Upper lobe of left lung (tissue), 4 donors: ENCODE measurements at regions not wholly inside any gene's neighbourhood (a gene's known extent, or its start where the extent isn't known, plus 50 kb on each side); places are given as distances from the start of the nearest gene placed in this dataset.

Experiments
- POLR2A ChIP-seq, 4 donors: fragments of 450-650 bp; IDR thresholded peaks; one replicate each; pipeline ENCODE4 v1.5.1; 2016 to 2017; ENCODE audit warnings: antibody characterized with exemption in 4 of 4, mild to moderate bottlenecking in 2 of 4
- TF ChIP-seq, protein P1 (sequence below), 6 experiments: fragments of 450-650 bp in 4 of 6; fragments of 200-600 bp in 2 of 6; sonication (generic) in 2 of 6; IDR thresholded peaks; one replicate each; pipeline ENCODE4 v1.5.1; 2016 to 2019; ENCODE audit warnings: antibody characterized with exemption in 6 of 6

GRCh38 chr3:124364317-124365020 lies 365.8 kb upstream of the UMPS start:
- no peak for TF ChIP-seq POLR2A (IDR thresholded peaks at IDR 0.05)
- TF ChIP-seq, protein P1, sequence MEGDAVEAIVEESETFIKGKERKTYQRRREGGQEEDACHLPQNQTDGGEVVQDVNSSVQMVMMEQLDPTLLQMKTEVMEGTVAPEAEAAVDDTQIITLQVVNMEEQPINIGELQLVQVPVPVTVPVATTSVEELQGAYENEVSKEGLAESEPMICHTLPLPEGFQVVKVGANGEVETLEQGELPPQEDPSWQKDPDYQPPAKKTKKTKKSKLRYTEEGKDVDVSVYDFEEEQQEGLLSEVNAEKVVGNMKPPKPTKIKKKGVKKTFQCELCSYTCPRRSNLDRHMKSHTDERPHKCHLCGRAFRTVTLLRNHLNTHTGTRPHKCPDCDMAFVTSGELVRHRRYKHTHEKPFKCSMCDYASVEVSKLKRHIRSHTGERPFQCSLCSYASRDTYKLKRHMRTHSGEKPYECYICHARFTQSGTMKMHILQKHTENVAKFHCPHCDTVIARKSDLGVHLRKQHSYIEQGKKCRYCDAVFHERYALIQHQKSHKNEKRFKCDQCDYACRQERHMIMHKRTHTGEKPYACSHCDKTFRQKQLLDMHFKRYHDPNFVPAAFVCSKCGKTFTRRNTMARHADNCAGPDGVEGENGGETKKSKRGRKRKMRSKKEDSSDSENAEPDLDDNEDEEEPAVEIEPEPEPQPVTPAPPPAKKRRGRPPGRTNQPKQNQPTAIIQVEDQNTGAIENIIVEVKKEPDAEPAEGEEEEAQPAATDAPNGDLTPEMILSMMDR (IDR thresholded peaks at IDR 0.05), result no peak
